ENCODE measurements at regions not wholly inside any gene's neighbourhood (a gene's known extent, or its start where the extent isn't known, plus 50 kb on each side); places are given as distances from the start of the nearest gene placed in this dataset.

GRCh38 chr4:97142893-97143292 is 1000.4 kb downstream of the STPG2 start:
- DNase-seq: no peak
- in situ Hi-C loops (cut with MboI; ENCODE audit: low pct_unique_long_range_greater_than_20kb, low sequenced_read_pairs): no loop called here

DNA sequence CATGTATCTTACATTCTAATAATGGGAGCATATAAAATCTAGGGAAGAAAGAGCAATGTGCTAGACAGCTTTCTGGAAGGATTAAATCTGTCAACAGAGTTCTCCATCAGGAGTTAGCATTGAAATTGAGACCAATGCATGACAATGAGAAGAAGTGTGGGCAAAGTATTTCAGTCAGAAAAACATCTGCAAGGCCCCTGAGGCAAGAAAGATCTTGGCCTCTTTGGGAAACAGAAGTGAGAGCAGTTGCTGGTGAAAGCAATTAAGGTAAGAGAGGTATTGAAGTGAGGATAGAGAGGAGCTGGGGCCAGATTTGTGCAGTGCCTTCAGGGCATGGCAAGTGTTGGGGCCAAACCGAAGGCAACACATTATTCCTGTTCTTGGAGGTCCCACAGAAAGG is 999.1 kb downstream of the STPG2 start:
- in situ Hi-C loops (cut with MboI; ENCODE audit: low pct_unique_long_range_greater_than_20kb, low sequenced_read_pairs): no loop called here
- no peak for DNase-seq

- DNase-seq: no peak
- in situ Hi-C loops (cut with MboI; ENCODE audit: low pct_unique_long_range_greater_than_20kb, low sequenced_read_pairs): no loop called here
These were observed 992.3 kb downstream of the STPG2 start for GRCh38 chr4:97150966-97151365.

DNA sequence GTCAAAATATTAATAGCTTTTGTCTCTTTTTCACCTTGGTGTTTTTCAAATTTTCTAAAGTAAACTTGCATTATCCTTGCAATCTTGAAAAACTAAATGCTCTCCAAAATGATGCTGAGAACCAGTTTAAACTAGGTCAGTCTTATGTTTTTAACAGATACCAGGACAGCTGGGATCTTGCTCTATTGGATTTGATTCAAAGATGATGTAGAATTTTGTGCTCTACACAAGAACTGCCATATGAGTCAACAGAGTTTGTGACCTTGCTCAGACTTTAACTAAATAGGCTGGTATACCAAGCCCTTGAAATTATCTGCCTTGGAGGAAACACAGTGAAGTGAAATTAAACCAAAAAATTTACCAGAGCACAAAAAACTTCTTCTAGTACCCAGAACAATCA is 991.1 kb downstream of the STPG2 start:
- in situ Hi-C loops (cut with MboI; ENCODE audit: low pct_unique_long_range_greater_than_20kb, low sequenced_read_pairs): no loop called here
- DNase-seq: no peak

- in situ Hi-C loops (cut with MboI; ENCODE audit: low pct_unique_long_range_greater_than_20kb, low sequenced_read_pairs): no loop called here
- peak; percentile 4 for DNase-seq
These were observed 990.2 kb downstream of the STPG2 start for GRCh38 chr4:97153042-97153441.

DNA sequence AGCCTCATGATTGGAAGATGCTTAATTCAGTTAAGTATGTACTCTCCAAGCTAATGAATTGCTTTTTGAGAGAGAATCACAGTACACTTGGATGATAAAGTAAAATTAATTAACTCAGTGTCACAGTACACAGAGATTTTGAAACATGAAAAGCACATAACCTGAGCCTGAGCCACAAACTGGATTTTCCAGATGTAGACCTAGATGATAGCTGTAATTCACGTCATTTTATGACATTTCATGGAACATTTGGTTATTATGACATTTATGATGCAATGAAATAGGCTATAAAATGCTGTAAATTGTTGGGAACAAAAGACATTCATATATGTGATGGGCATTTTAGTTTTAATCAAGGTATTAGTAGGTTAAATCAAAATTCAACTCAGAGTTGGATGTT is 983.7 kb downstream of the STPG2 start:
- in situ Hi-C loops (cut with MboI; ENCODE audit: low pct_unique_long_range_greater_than_20kb, low sequenced_read_pairs): no loop called here
- no peak for DNase-seq

DNA sequence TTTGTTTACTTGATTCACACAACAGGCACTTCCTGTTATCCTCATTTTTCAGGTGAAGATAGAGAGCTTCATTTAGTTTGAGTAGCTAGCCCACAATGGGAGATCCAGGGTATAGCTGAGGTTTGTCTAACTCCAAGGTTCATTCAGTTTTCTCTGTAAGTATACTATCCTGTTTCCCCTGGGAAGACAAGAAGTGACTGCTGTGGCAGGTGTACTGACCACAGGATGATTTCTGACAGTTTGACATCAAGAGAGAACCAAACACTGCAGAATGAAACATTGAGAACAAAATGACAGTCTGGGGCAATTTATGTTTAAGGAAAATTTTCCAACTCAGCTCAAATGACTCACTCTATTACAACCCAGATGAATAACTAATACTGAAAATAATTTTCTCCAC is 958.0 kb downstream of the STPG2 start:
- no peak for DNase-seq
- in situ Hi-C loops (cut with MboI; ENCODE audit: low pct_unique_long_range_greater_than_20kb, low sequenced_read_pairs): no loop called here

- in situ Hi-C loops (cut with MboI; ENCODE audit: low pct_unique_long_range_greater_than_20kb, low sequenced_read_pairs): no loop called here
- DNase-seq: no peak
These were observed 946.2 kb downstream of the STPG2 start for GRCh38 chr4:97197106-97197505.

DNA sequence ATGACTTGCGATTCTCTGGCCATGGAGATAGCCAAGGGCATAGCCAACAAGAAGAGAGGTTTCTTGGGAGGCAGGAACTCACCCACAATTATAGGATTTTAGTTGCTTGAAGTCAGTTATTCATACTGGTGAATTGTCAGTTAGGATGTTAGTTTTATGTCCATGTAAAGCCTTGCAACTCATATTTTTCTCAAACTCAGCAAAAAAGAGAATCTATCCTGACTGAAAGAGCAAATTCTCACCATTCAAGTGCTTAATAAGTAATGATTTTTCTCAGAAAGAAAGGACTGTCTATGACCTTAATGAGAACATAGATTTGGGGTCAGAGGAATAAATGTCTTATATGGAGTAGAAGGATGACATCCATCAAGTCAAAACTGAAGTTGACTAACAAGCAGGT is 934.5 kb downstream of the STPG2 start:
- in situ Hi-C loops (cut with MboI; ENCODE audit: low pct_unique_long_range_greater_than_20kb, low sequenced_read_pairs): no loop called here
- no peak for DNase-seq

GRCh38 chr4:97215409-97215941 is 927.8 kb downstream of the STPG2 start:
- in situ Hi-C loops (cut with MboI; ENCODE audit: low pct_unique_long_range_greater_than_20kb, low sequenced_read_pairs): no loop called here
- no peak for DNase-seq

GRCh38 chr4:97216046-97216445 is 927.2 kb downstream of the STPG2 start:
- DNase-seq: no peak
- in situ Hi-C loops (cut with MboI; ENCODE audit: low pct_unique_long_range_greater_than_20kb, low sequenced_read_pairs): no loop called here

DNA sequence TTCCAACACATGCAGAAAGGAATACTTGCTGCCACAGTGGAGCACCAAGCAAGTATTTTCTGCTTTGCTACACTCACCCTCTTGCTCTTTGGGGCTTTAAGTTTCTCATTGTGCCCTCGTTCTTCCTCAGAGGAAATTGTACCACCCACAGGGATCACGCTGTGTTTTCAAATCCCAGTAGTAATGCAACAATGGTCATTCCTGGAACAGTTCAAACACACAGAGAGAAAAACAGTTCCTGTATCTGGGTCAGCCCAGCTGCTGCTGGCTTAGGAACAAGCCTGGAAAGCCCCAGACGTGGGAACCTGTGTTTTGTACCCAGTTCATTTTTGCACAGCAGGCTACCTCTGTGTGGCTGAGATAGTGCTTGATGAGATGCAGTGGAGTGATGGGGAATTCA is 907.8 kb downstream of the STPG2 start:
- no peak for DNase-seq
- in situ Hi-C loops (cut with MboI; ENCODE audit: low pct_unique_long_range_greater_than_20kb, low sequenced_read_pairs): no loop called here

- no peak for DNase-seq
- in situ Hi-C loops (cut with MboI; ENCODE audit: low pct_unique_long_range_greater_than_20kb, low sequenced_read_pairs): no loop called here
These were observed 904.2 kb downstream of the STPG2 start for GRCh38 chr4:97238956-97239666.

DNA sequence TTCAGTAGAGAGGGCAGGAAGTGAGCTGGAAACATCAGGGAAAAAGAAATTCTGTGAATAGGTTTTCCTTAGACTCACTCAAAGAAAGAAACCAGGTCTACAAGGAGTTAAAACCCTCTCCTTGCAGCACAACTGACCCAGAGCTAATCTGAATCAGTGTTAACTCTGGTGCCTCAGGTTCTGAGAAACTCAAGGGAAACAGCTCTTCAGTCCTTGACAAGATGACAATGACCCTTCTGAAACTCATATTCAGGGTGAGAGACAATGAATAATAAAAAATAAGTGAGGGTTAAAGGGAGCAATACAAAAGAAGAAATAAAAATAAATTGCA is 903.6 kb downstream of the STPG2 start:
- DNase-seq: no peak
- in situ Hi-C loops (cut with MboI; ENCODE audit: low pct_unique_long_range_greater_than_20kb, low sequenced_read_pairs): no loop called here

DNA sequence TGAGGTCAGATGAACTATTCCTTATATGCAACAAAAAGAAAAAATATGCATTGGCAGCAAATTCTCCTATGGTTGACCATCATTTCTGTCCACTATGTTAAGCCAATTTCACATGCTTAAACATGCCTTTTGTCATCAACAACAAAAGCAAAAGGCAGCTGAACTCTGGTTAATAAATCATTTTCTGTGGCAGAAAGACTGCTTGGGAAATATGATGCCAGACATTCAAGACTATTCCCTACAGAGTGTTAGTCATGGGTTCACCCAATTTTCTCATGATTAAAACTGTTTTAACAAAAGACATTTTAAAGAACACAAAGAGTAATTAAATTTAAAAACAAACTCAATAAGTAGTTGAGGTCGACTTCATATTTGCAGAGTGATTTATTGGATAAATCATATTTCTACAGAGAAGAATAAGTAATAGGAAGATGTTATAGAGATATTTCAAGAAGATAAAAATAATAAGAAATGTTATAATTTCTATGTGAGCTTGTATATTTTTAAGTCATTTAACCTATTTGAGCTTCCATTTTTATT is 890.6 kb downstream of the STPG2 start:
- in situ Hi-C loops (cut with MboI; ENCODE audit: low pct_unique_long_range_greater_than_20kb, low sequenced_read_pairs): no loop called here
- DNase-seq: no peak

GRCh38 chr4:97262769-97263168 is 880.5 kb downstream of the STPG2 start:
- in situ Hi-C loops (cut with MboI; ENCODE audit: low pct_unique_long_range_greater_than_20kb, low sequenced_read_pairs): no loop called here
- no peak for DNase-seq

GRCh38 chr4:97270051-97270450 is 873.2 kb downstream of the STPG2 start:
- in situ Hi-C loops (cut with MboI; ENCODE audit: low pct_unique_long_range_greater_than_20kb, low sequenced_read_pairs): no loop called here
- DNase-seq: no peak

- in situ Hi-C loops (cut with MboI; ENCODE audit: low pct_unique_long_range_greater_than_20kb, low sequenced_read_pairs): no loop called here
- no peak for DNase-seq
These were observed 863.9 kb downstream of the STPG2 start for GRCh38 chr4:97279391-97279790.

DNA sequence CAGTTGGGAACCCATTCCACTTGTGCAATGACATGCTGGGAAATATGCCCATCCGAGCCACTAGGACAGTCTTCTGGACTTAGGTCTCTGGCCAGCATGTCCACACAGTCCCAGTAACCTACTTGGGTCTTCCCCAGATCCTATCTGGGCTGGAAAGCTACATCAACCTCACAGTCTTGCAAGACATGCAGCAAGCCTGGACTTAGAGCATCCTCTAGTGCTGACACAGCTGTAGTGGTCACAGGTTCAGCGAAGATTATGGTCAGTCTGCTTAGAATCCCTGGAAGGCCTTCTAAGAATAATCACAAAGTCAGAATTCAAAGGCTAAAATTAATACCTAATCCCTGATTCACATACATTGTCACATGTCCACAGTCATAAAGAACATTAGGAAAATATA is 842.7 kb downstream of the STPG2 start:
- DNase-seq: no peak
- in situ Hi-C loops (cut with MboI; ENCODE audit: low pct_unique_long_range_greater_than_20kb, low sequenced_read_pairs): no loop called here

DNA sequence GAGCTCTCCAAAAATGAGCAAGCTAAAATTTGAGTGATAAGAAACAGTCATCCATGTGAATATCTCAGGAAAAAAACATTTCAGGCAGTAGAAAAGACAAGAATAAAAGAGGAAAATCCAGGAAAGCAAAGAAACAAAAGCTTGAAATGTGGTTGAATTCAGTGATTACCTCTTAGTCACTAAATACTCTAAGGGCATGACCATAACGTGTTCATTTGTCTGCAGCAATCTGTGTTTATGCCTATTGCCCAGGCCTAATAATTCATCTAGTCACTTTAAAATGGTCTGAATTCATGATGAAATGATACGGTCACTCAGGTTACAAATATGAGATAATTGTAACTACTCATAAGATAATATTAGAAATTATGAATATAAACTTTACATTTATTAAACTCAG is 837.9 kb downstream of the STPG2 start:
- in situ Hi-C loops (cut with MboI; ENCODE audit: low pct_unique_long_range_greater_than_20kb, low sequenced_read_pairs): no loop called here
- no peak for DNase-seq

DNA sequence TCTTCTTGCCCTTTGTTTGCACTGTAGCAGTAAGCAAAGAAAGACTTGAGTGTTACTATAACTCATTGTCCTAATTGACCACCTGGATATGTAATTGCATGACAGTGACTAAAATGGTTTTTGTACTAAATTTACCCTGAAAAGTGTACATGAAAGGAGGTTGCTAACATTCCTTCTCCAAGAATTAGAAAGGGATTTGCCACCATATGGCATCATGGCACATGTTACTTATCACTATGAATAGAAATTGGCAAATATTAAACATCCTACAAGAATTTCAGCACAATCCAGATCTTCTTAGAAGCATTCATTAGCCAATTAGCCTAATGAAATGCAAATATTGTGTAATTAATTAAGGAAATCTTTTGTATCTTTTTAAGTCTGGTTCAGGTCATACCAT is 834.2 kb downstream of the STPG2 start:
- in situ Hi-C loops (cut with MboI; ENCODE audit: low pct_unique_long_range_greater_than_20kb, low sequenced_read_pairs): no loop called here
- DNase-seq: no peak

Data from KBM-7 (cell line).